ENCODE measurements at regions not wholly inside any gene's neighbourhood (a gene's known extent, or its start where the extent isn't known, plus 50 kb on each side); places are given as distances from the start of the nearest gene placed in this dataset.
A peak's percentile ranks its signal among the peaks of the same experiment; 100 is the strongest.

GRCh38 chr3:127473244-127474024 lies 117.1 kb downstream of the TPRA1 start:
- Histone ChIP-seq H3K27ac (no peak overlapping the region), H3K4me1 (peaks cover 0 to 7% (median 0%) of the 10 kb centered on the region in 4 donors), H3K9me3 (no peaks in the 10 kb centered on the region), H3K27me3 (no peaks in the 10 kb centered on the region), H3K4me3 (no peak overlapping the region), H3K36me3 (no peaks in the 10 kb centered on the region)
- TF ChIP-seq POLR2A (IDR thresholded peaks at IDR 0.05) (no peak), CTCF (IDR thresholded peaks at IDR 0.05) (peak in 3 of 4 donors; percentile 31 to 40 (median 35))
- ATAC-seq (peak; percentile 82 to 97 (median 86)), DNase-seq (peak; percentile 52 to 62 (median 53))
- 30% methylated on average over 2 of the region's 10 CpGs for whole genome bisulfite sequencing (ENCODE audit: insufficient coverage, low coverage, low lambda C conversion rate, missing lambda C conversion rate)
- intact Hi-C loops (cut with DNase I): no loop called here

GRCh38 chr3:127472506-127472905 lies 118.0 kb downstream of the TPRA1 start:
- intact Hi-C loops (cut with DNase I): no loop called here

GRCh38 chr3:127471142-127471541 lies 119.4 kb downstream of the TPRA1 start:
- DNase-seq (no peak), ATAC-seq (no peak)
- Histone ChIP-seq H3K9me3 (no peaks in the 10 kb centered on the region), H3K27me3 (no peaks in the 10 kb centered on the region), H3K36me3 (no peaks in the 10 kb centered on the region), H3K4me1 (peaks cover 0 to 7% (median 0%) of the 10 kb centered on the region in 4 donors), H3K4me3 (no peak overlapping the region), H3K27ac (no peak overlapping the region)
- TF ChIP-seq CTCF (IDR thresholded peaks at IDR 0.05) (no peak), POLR2A (IDR thresholded peaks at IDR 0.05) (no peak)
- intact Hi-C loops (cut with DNase I): no loop called here
- WGBS (ENCODE audit: insufficient coverage, low coverage, low lambda C conversion rate, missing lambda C conversion rate): 44% methylated on average over 1 of the region's 5 CpGs

More at GRCh38 chr3:127472506-127472905, 118.0 kb downstream of the TPRA1 start:
- Histone ChIP-seq H3K27ac (no peak overlapping the region), H3K9me3 (no peaks in the 10 kb centered on the region), H3K27me3 (no peaks in the 10 kb centered on the region), H3K4me3 (no peak overlapping the region), H3K4me1 (peaks cover 0 to 7% (median 0%) of the 10 kb centered on the region in 4 donors), H3K36me3 (no peaks in the 10 kb centered on the region)
- DNase-seq (no peak), ATAC-seq (no peak)
- 40% methylated on average over 1 of the region's 11 CpGs for WGBS (ENCODE audit: insufficient coverage, low coverage, low lambda C conversion rate, missing lambda C conversion rate)
- TF ChIP-seq POLR2A (IDR thresholded peaks at IDR 0.05) (no peak), CTCF (IDR thresholded peaks at IDR 0.05) (no peak)

- WGBS (ENCODE audit: insufficient coverage, low coverage, low lambda C conversion rate, missing lambda C conversion rate): 71% methylated on average over 5 of the region's 9 CpGs
These were observed 120.8 kb downstream of the TPRA1 start for GRCh38 chr3:127469760-127470159.

More at GRCh38 chr3:127469760-127470159, 120.8 kb downstream of the TPRA1 start:
- DNase-seq: no peak
- Histone ChIP-seq H3K9me3 (no peaks in the 10 kb centered on the region), H3K4me1 (peaks cover 0 to 7% (median 0%) of the 10 kb centered on the region in 4 donors), H3K27ac (no peak overlapping the region), H3K27me3 (no peaks in the 10 kb centered on the region), H3K36me3 (no peaks in the 10 kb centered on the region), H3K4me3 (no peak overlapping the region)
- intact Hi-C loops (cut with DNase I): loop anchor here in 1 of 2 donors (10.0 kb wide), 1 partner anchor 785 kb away; no protein-coding TSS in a partner anchor
- no peak for ATAC-seq
- no peak for TF ChIP-seq POLR2A (IDR thresholded peaks at IDR 0.05)
- no peak for TF ChIP-seq CTCF (IDR thresholded peaks at IDR 0.05)
